A673 (cell line): ENCODE measurements at regions not wholly inside any gene's neighbourhood (a gene's known extent, or its start where the extent isn't known, plus 50 kb on each side); places are given as distances from the start of the nearest gene placed in this dataset.

Experiments
- BruUV-seq: library from RNA; stranded (reverse); fragments of 400-500 nt; replicated peaks from 2 replicates; lab custom pipeline; 2021; lab: Mats Ljungman, UMichigan
- CTCF ChIA-PET: fragments of 300-600 bp; sonication (Branson Sonifier 250); formaldehyde crosslinking; loops from one replicate; lab custom pipeline; 2022; ENCODE audit warnings: antibody characterized with exemption; lab: Charles Lee
- POLR2A ChIA-PET: fragments of 300-600 bp; sonication (Branson Sonifier 250); formaldehyde crosslinking; loops from one replicate; lab custom pipeline; 2022; ENCODE audit warnings: antibody characterized with exemption; ENCODE audit not compliant: low non-redundant PET; lab: Charles Lee
- DNase-seq: peaks from one replicate; pipeline ENCODE4 v3.0.0-alpha.2; 2015; ENCODE audit warnings: low spot score
- H3K27ac ChIP-seq: fragments of 200-600 bp; sonication (generic); 2 replicates; pipeline ENCODE4 v1.5.1; 2016; ENCODE audit warnings: mixed run types, low read depth, mild to moderate bottlenecking, mixed read lengths, antibody characterized with exemption, low read length; ENCODE audit not compliant: poor library complexity, severe bottlenecking
- H3K27me3 ChIP-seq: fragments of 200-600 bp; sonication (generic); replicated peaks from 2 replicates; pipeline ENCODE4 v1.6.1; 2017; ENCODE audit warnings: mixed run types, low read depth, mild to moderate bottlenecking, mixed read lengths, antibody characterized with exemption, low read length; ENCODE audit not compliant: insufficient read depth, poor library complexity
- H3K36me3 ChIP-seq: fragments of 200-600 bp; sonication (generic); 2 replicates; pipeline ENCODE4 v1.6.1; 2016; ENCODE audit warnings: mixed run types, mild to moderate bottlenecking, mixed read lengths, antibody characterized with exemption, low read length; ENCODE audit not compliant: insufficient read depth, poor library complexity, severe bottlenecking
- H3K4me1 ChIP-seq: fragments of 200-600 bp; sonication (generic); 2 replicates; pipeline ENCODE4 v1.6.1; 2017; ENCODE audit warnings: mixed run types, mild to moderate bottlenecking, mixed read lengths, antibody characterized with exemption, low read length; ENCODE audit not compliant: insufficient read depth, poor library complexity, severe bottlenecking
- H3K4me3 ChIP-seq: fragments of 200-600 bp; sonication (generic); 2 replicates; pipeline ENCODE4 v1.5.1; 2016; ENCODE audit warnings: low read depth, mixed run types, mild to moderate bottlenecking, mixed read lengths, low read length; ENCODE audit not compliant: poor library complexity, severe bottlenecking
- H3K9me3 ChIP-seq: fragments of 200-600 bp; sonication (generic); 2 replicates; pipeline ENCODE4 v1.6.1; 2016; ENCODE audit warnings: mixed run types, low read depth, mild to moderate bottlenecking, mixed read lengths, antibody characterized with exemption, low read length; ENCODE audit not compliant: poor library complexity, severe bottlenecking
- EZH2 ChIP-seq: fragments of 200-600 bp; sonication (generic); IDR thresholded peaks from 2 replicates; pipeline ENCODE4 v1.6.1; 2017; ENCODE audit warnings: borderline replicate concordance, low read depth, mild to moderate bottlenecking, mixed read lengths, antibody characterized with exemption, low read length; ENCODE audit not compliant: poor library complexity, severe bottlenecking
- intact Hi-C: fragments of 100-400 bp; cut with micrococcal nuclease; formaldehyde crosslinking; loops from one replicate; pipeline ENCODE4 v1.10.0; 2022; ENCODE audit not compliant: unreplicated experiment
- TF ChIP-seq, protein P1 (sequence below): fragments of 300-800, 200-600 bp; sonication (generic); conservative IDR thresholded peaks from 2 replicates; pipeline ENCODE4 v1.5.1; 2017; ENCODE audit warnings: low read depth, mild to moderate bottlenecking, antibody characterized with exemption, low read length, moderate library complexity, mixed read lengths

DNA sequence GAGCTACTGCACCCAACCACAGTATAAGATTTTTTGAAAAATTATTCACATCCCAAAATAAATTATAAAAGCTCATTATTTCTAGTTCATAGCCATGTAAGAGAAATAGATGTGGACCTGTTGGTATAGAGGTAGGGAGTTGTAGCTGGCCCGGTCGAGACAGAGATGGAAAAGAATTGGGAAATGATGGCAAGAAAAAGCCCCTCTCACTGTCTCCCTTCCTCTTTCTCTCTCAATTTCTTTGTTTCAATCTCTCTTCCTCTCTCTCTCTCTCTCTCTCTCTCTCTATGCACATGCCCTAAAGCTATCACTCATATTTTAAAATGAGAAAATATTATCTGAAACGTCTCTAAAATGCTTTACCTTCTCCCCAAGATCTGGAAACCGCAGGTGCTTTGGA, 80.7 kb upstream of the CD83 start:
- ChIA-PET CTCF (interaction anchor here (1.1 kb wide), 1 partner anchor 128 kb away, joined by 3 read pairs; no protein-coding TSS in a partner anchor), POLR2A (interaction anchor here (0.6 kb wide), 1 partner anchor 112 kb away, joined by 3 read pairs; the partner anchor contains the start of gene RNF182)
- no peaks in the 10 kb centered on the region for H3K27me3 ChIP-seq
- intact Hi-C loops = no loop called here
- DNase-seq = no peak
- H3K4me3 ChIP-seq = no peak overlapping the region
- TF ChIP-seq, protein P1, sequence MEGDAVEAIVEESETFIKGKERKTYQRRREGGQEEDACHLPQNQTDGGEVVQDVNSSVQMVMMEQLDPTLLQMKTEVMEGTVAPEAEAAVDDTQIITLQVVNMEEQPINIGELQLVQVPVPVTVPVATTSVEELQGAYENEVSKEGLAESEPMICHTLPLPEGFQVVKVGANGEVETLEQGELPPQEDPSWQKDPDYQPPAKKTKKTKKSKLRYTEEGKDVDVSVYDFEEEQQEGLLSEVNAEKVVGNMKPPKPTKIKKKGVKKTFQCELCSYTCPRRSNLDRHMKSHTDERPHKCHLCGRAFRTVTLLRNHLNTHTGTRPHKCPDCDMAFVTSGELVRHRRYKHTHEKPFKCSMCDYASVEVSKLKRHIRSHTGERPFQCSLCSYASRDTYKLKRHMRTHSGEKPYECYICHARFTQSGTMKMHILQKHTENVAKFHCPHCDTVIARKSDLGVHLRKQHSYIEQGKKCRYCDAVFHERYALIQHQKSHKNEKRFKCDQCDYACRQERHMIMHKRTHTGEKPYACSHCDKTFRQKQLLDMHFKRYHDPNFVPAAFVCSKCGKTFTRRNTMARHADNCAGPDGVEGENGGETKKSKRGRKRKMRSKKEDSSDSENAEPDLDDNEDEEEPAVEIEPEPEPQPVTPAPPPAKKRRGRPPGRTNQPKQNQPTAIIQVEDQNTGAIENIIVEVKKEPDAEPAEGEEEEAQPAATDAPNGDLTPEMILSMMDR = no peak
- no peak for TF ChIP-seq EZH2
- no peaks in the 10 kb centered on the region for H3K4me1 ChIP-seq
- no peaks in the 10 kb centered on the region for H3K9me3 ChIP-seq
- no TSS peak for BruUV-seq
- no peak overlapping the region for H3K27ac ChIP-seq
- H3K36me3 ChIP-seq = no peaks in the 10 kb centered on the region

DNA sequence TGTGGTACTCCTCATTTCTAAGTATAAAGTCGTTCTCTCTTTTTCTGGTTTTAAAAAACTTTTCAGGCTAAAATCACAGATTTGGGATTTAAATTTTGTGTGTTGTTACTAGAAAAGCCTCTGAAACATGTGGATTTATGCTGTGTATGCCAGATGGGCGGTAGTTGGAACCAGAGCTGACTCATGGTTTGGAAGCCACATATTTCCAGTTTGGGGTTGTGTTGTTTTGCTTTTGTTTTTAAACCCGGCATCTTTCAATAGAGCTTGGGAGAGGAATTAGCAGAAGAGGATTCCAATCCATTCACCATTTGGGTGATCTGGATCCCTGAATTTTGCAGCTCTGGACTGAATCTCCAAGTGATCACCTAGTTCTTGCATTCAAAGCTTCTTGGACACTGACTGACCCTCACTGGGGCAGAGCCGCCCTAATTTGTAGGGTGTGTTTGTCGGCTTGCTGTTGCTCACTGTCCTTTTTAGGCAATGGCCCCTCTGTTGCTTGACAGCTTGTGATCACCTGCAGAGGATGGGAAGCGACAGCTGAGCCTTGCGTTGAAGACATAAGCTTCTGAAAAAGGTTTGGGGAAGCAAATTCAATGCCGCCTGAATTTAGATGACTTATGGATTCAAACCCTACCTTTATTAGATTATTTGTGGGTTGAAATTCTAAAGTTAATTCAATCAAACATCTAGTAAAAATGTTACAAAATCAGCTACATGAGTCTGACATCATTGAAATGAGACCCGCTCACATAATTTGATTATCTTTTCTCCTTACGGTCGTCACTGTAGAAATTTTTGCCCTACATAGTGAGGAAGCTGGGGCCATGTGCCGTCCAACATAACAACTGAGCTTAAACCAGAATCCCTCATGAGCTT, 79.9 kb upstream of the CD83 start:
- BruUV-seq = no TSS peak
- no peaks in the 10 kb centered on the region for H3K9me3 ChIP-seq
- no peak overlapping the region for H3K4me3 ChIP-seq
- intact Hi-C loops = no loop called here
- no peak for TF ChIP-seq EZH2
- TF ChIP-seq, protein P1 = no peak
- H3K27ac ChIP-seq = no peak overlapping the region
- ChIA-PET POLR2A (no interaction called here), CTCF (interaction anchor here (1.1 kb wide), 1 partner anchor 129 kb away, joined by 3 read pairs; no protein-coding TSS in a partner anchor)
- no peaks in the 10 kb centered on the region for H3K4me1 ChIP-seq
- H3K27me3 ChIP-seq = no peaks in the 10 kb centered on the region
- no peaks in the 10 kb centered on the region for H3K36me3 ChIP-seq
- no peak for DNase-seq

DNA sequence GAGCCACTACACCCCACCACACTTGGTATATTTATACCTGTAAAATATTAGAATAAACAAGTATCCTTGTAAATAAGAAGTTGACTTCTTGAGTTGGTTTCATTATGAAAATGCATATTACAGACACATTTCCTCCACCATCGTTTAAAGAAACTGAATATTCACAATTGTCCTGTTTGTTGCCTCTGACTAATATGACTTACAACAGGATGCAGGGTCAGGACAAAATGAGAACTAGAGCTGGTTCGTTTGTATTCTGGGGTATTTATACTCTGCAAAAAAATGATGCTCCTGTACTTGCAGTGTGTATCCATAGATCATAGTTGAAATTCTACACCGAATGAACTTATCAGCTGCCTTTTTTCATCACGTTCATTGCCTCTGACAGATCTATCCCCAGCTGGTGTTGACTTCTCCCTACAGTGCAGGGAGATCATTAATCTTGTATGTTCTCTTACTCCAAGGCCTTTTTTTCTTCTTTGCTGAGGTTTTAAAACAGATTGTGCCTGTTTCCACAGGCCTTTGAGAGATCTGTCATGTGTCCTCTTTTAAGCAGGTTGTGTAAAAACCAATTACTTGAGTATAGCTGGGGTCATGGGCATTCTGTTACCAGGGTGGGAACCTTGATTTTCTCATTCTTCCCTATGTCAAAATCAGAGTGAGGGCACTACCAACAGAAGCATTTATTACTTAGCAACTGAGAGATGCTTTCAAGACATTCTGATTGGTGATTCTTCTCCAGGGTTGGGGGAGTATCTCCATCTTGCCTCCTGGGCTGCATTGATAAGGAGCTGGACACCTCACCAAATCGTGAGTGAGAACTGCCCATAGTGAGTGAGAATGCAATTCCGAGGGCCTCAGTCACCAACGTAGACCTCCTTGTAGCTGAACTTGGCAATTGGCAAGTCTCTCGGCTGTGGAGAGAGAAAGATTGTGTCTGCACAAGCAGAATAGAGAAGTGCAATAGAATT, 78.8 kb upstream of the CD83 start:
- H3K4me3 ChIP-seq = no peak overlapping the region
- TF ChIP-seq EZH2 = no peak
- TF ChIP-seq, protein P1 = no peak
- DNase-seq = no peak
- CTCF ChIA-PET = no interaction called here
- H3K27me3 ChIP-seq = no peaks in the 10 kb centered on the region
- no peaks in the 10 kb centered on the region for H3K36me3 ChIP-seq
- intact Hi-C loops = no loop called here
- H3K27ac ChIP-seq = no peak overlapping the region
- H3K9me3 ChIP-seq = no peaks in the 10 kb centered on the region
- no TSS peak for BruUV-seq
- peaks cover 3% of the 10 kb centered on the region for H3K4me1 ChIP-seq
- POLR2A ChIA-PET = interaction anchor here (0.6 kb wide), 1 partner anchor 486 kb away, joined by 6 read pairs; no protein-coding TSS in a partner anchor
